GM19193 (cell line): ENCODE measurements at regions not wholly inside any gene's neighbourhood (a gene's known extent, or its start where the extent isn't known, plus 50 kb on each side); places are given as distances from the start of the nearest gene placed in this dataset.

Experiments used
- POLR2A ChIP-seq: IDR thresholded peaks from 4 replicates; pipeline ENCODE4 v1.6.1; 2011; ENCODE audit not compliant: insufficient read depth, insufficient read length; ENCODE audit errors: extremely low read depth

- no peak for TF ChIP-seq POLR2A
These were observed 1331.5 kb downstream of the TBC1D22A start for GRCh38 chr22:48093981-48094380.

DNA sequence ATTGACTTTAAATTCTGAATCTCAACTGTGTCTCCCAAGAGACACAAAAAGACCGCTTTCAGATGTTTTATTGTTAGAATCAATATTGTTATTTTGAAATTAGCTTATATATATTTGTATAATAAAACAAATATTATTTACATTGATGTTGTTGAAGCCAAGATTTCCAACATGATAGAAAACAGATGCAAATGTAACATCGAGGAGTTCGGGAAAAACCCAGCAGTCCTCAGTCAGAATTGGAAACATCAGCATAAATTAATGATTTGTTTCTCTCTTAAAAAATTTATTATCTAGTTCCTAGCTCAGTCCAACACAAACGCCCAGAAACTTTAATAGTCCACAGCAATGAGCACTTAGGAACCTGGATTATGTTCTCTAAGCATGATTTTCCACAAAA lies 1330.4 kb downstream of the TBC1D22A start:
- TF ChIP-seq POLR2A = no peak

DNA sequence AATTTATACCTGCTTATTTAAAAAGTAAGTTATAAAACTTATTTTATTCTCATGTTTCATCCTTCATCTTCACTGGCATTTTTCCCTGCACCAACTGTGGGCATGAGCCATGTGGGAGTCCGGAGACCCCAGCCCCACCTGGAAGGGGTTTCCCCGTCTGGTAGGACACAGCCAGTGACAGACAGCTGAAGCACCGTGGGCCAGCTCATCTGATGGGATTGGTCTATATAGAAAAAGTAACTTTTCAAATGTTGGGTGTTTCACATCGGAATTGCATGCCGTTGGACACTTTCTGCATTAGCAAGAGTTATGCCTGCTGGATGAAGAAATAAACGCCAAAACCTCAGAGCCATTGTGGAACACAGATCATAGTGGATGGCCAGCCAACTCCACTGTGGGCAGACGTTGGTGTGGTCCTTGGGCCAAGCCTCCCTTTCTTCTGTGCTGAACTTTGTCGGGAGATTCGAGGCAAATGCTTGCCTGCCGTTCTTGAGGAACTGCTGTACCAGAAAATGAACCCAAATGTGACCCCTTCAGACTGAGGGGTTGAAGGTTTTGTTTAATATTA lies 1329.3 kb downstream of the TBC1D22A start:
- no peak for TF ChIP-seq POLR2A

DNA sequence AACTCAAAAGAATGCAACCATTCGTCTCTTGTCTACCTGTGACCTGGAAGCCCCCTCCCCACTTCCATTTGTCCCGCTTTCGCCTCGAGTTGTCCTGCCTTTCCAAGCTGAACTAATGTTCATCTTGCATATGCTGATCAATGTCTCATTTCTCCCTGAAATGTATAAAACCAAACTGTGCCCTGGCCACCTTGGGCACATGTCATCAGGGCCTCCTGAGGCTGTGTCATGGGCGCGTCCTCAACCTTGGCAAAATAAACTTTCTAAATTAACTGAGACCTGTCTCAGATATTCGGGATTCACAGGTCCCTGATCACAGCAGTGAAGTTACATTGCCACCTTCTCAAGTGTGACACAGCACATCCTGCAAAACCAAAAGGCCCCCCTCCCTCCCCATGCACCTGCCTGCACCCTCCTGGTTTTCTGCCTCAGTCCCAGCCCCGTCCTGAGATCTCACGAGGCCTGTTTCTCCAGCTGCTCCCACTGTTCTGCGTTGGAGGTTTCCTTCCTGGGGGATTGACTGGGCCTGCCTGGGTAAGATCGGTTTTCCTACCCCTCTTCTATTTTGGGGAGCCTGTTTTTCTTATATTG lies 1328.7 kb downstream of the TBC1D22A start:
- TF ChIP-seq POLR2A = no peak

DNA sequence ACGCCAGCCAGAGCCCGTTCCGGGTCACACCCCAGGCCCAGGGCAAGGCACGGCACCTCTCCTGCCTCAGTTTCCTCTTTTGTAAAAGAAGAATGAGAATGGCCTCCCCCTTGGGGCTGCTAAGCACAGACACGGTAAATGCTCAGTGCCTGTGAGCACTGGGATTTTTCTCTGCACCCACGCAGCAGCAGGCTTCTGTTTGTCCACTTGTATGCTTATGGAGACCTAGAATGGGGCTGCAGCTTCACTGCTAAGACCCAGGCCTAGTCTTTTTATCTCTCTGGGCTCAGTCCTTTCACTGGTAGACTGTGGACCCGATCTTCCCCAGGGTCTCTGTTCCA lies 1327.9 kb downstream of the TBC1D22A start:
- no peak for TF ChIP-seq POLR2A

GRCh38 chr22:48089601-48090331 lies 1327.3 kb downstream of the TBC1D22A start:
- TF ChIP-seq POLR2A = no peak

DNA sequence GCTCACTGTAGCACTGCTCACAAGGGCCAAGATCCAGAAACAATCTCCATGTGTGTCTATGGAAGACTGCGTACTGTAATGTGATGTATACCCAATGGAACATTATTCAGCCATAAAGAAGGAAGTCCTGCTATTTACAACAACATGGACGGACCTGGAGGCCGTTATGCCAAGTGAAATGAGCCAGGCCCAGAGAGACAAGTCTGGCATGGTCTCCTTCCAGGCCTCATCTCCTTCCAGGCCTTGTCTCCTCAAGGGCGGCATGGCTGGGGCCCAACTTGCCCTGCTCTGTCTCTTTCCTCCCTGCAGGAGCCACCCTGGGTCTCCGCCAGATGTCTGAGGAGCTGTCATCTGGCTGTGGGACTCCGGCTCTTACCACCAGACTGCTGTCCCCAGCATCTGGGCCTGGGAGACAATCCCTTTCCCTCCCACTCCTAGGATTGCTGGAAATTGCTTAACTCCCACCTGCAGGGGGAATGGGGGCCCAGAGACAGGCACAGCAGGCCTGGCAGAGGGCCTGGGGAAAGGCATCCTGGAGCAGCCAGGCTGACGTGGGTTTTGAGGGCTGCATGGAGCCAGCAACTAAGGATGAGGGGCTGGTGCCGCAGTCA lies 1326.6 kb downstream of the TBC1D22A start:
- TF ChIP-seq POLR2A = no peak

DNA sequence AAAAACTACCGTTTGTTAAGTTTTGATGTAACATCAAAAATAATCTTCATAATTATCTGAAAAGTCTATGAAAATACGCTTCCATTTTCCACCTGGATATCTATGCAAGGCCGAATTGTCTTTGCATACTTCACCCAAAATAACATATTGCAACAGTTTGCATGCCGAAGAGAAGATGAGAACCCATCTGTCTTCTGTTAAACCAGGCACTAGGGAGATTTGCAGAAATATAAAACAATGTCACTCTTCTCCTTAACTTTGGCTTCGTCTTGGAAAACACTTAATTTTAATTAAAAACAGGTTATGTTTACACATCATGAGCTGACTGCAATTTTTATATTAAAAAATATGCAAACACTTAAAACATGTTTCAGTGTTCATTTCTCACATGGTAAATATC lies 1325.8 kb downstream of the TBC1D22A start:
- no peak for TF ChIP-seq POLR2A

- TF ChIP-seq POLR2A = no peak
These were observed 1323.6 kb downstream of the TBC1D22A start for GRCh38 chr22:48085901-48086645.

DNA sequence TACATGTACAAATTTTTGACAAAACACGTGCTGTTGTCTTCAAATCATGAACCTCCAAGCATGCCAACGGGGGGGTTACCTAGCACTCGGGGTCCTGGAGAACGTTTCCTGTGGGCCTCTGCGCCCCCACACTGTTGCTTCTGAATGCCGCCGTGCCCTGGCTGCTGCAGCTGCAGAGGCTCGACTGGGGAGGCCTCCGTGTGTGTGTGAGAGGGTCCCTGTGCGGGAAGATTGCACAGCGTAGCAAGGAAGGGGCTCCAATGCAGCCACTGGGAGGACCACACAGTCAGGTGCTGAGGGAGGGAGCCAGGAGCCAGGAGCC lies 1322.2 kb downstream of the TBC1D22A start:
- no peak for TF ChIP-seq POLR2A

- TF ChIP-seq POLR2A = no peak
These were observed 1321.7 kb downstream of the TBC1D22A start for GRCh38 chr22:48084041-48084728.

DNA sequence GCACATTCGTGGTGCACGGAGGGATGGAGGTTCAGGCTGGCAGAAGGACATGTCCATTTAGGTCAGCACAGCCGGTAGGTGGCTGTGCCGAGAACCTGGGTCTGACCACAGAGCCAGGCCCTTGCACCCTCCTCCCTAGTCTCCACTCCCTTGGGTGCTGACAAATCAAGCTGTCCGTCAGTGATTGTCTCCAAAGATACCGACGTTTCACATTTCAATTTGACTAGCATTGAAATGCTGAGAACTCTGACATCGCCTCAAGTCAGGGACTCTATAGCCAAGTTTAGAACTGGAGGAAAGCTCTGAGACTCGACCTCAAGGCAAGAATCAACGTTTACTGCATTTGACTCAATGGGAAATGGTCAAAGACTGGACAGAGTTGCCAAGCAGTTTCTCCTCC lies 1321.1 kb downstream of the TBC1D22A start:
- no peak for TF ChIP-seq POLR2A

DNA sequence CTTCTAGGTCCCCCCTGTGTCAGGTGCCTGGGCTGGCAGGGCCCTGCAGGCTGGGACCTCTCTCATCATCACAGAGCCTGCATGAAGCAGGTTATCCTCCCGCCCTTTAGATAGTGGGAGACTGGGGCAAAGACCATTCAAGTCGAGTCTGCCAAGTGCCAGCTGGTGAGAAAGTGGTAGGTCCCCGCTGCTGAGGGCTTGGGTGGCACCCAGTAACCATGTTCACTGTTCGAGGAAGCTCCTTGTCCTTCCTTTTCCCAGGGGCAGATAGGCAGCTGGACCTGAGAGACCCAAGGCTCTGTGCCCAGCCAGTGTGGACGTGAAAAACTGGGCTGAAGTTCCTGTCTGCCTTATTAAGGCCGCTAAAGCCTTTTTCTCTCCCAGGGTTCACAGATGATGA lies 1319.8 kb downstream of the TBC1D22A start:
- TF ChIP-seq POLR2A = no peak

GRCh38 chr22:48081281-48081680 lies 1318.8 kb downstream of the TBC1D22A start:
- TF ChIP-seq POLR2A = no peak
